HEK293 (cell line): ENCODE measurements at regions not wholly inside any gene's neighbourhood (a gene's known extent, or its start where the extent isn't known, plus 50 kb on each side); places are given as distances from the start of the nearest gene placed in this dataset.

Experiments
- ZBTB8A ChIP-seq: fragments of 450-650 bp; formaldehyde crosslinking; IDR thresholded peaks from 2 replicates; pipeline ENCODE4 v1.5.1; 2016; ENCODE audit warnings: missing biosample characterization, missing genetic modification characterization
- TF ChIP-seq, protein P1 (sequence below): fragments of 450-650 bp; formaldehyde crosslinking; IDR thresholded peaks from 2 replicates; pipeline ENCODE4 v1.5.1; 2016; ENCODE audit warnings: missing biosample characterization, missing genetic modification characterization

DNA sequence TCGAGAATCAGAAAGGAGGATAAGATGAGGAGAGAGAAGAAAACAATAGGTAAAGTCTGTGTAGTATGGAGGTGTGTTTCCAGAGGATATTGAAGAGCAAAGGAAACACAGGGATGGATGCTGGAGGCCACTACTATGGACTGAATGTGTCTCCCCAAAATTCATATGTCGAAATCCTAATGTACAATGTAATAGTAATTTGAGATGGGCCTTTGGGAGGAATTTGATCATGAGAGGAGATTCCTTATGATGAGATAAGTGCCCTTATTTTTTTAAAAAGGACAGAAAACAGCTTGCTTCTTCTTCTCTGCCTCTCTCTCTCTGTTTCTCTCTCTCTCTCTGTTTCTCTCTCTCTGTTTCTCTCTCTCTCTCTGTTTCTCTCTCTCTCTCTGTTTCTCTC is 602.2 kb upstream of the ADAMTS5 start:
- TF ChIP-seq, protein P1, sequence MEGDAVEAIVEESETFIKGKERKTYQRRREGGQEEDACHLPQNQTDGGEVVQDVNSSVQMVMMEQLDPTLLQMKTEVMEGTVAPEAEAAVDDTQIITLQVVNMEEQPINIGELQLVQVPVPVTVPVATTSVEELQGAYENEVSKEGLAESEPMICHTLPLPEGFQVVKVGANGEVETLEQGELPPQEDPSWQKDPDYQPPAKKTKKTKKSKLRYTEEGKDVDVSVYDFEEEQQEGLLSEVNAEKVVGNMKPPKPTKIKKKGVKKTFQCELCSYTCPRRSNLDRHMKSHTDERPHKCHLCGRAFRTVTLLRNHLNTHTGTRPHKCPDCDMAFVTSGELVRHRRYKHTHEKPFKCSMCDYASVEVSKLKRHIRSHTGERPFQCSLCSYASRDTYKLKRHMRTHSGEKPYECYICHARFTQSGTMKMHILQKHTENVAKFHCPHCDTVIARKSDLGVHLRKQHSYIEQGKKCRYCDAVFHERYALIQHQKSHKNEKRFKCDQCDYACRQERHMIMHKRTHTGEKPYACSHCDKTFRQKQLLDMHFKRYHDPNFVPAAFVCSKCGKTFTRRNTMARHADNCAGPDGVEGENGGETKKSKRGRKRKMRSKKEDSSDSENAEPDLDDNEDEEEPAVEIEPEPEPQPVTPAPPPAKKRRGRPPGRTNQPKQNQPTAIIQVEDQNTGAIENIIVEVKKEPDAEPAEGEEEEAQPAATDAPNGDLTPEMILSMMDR (tag by site-specific recombination) = no peak
- no peak for TF ChIP-seq ZBTB8A (tag by site-specific recombination)
